ENCODE measurements at regions not wholly inside any gene's neighbourhood (a gene's known extent, or its start where the extent isn't known, plus 50 kb on each side); places are given as distances from the start of the nearest gene placed in this dataset.

DNA sequence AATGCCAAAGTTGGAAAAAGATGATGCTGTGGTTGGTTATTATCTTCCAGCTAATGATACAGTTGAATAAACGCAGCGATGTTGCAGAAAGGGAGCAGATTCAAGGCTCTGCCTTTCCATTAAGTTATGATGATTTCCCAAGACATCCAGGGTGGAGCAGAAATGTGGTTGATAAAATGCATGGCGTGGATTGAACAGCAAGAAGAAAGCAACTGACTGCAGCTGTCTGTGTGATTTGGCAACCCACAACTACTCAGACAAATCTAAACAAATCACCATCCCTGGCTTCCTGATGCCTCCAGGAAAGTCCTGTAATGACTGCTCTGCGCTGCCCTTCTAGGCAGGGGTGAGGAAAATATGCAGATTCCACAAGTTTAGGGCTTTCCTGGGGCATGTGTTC lies 166.3 kb downstream of the NRP2 start:
- Histone ChIP-seq H3K4me1 (peaks cover 0 to 5% (median 0%) of the 10 kb centered on the region in 12 donors), H3K36me3 (no peaks in the 10 kb centered on the region), H3K27ac (no peak overlapping the region), H3K4me3 (no peak overlapping the region), H3K27me3 (no peaks in the 10 kb centered on the region), H3K9me3 (no peaks in the 10 kb centered on the region)
- intact Hi-C loops (cut with DNase I), result no loop called here
- no peak for DNase-seq
- ATAC-seq, result no peak
- 66 to 75% (median 67%) methylated on average over 4 of the region's 4 CpGs for WGBS, 4 donors
- TF ChIP-seq, protein P1, sequence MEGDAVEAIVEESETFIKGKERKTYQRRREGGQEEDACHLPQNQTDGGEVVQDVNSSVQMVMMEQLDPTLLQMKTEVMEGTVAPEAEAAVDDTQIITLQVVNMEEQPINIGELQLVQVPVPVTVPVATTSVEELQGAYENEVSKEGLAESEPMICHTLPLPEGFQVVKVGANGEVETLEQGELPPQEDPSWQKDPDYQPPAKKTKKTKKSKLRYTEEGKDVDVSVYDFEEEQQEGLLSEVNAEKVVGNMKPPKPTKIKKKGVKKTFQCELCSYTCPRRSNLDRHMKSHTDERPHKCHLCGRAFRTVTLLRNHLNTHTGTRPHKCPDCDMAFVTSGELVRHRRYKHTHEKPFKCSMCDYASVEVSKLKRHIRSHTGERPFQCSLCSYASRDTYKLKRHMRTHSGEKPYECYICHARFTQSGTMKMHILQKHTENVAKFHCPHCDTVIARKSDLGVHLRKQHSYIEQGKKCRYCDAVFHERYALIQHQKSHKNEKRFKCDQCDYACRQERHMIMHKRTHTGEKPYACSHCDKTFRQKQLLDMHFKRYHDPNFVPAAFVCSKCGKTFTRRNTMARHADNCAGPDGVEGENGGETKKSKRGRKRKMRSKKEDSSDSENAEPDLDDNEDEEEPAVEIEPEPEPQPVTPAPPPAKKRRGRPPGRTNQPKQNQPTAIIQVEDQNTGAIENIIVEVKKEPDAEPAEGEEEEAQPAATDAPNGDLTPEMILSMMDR (IDR thresholded peaks at IDR 0.05), result no peak
- no peak for TF ChIP-seq POLR2A (IDR thresholded peaks at IDR 0.05)
